Hepatocyte (in vitro differentiated cells): ENCODE measurements at regions not wholly inside any gene's neighbourhood (a gene's known extent, or its start where the extent isn't known, plus 50 kb on each side); places are given as distances from the start of the nearest gene placed in this dataset.

Experiments
- EZH2 ChIP-seq: fragments of 200-600 bp; sonication (generic); IDR thresholded peaks from 2 replicates; pipeline ENCODE4 v1.6.1; 2016; ENCODE audit warnings: antibody characterized with exemption, mild to moderate bottlenecking, borderline replicate concordance
- TF ChIP-seq, protein P1 (sequence below): fragments of 200-600 bp; sonication (generic); IDR thresholded peaks from 2 replicates; pipeline ENCODE4 v1.5.1; 2016; ENCODE audit warnings: antibody characterized with exemption, mild to moderate bottlenecking; ENCODE audit not compliant: poor library complexity

DNA sequence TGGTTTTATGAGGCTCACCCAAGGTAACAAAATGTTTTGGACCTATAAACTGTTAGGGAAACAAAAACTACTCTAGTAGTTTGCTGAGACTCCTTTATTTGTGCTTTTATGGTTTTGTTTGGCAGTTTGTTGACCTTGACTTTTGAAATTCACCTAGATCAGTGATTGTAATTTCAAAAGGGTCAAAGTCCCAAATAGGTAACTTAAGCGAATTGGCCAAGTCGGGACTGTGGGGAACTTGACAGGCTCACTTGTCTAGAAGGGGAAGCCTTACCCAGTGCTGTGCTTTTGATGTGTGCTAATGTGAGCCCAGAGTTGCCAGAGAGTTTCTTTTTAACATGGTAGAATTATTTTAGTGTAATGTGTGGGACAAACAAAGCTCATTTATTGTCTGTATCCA lies 87.2 kb upstream of the SGCD start:
- TF ChIP-seq, protein P1, sequence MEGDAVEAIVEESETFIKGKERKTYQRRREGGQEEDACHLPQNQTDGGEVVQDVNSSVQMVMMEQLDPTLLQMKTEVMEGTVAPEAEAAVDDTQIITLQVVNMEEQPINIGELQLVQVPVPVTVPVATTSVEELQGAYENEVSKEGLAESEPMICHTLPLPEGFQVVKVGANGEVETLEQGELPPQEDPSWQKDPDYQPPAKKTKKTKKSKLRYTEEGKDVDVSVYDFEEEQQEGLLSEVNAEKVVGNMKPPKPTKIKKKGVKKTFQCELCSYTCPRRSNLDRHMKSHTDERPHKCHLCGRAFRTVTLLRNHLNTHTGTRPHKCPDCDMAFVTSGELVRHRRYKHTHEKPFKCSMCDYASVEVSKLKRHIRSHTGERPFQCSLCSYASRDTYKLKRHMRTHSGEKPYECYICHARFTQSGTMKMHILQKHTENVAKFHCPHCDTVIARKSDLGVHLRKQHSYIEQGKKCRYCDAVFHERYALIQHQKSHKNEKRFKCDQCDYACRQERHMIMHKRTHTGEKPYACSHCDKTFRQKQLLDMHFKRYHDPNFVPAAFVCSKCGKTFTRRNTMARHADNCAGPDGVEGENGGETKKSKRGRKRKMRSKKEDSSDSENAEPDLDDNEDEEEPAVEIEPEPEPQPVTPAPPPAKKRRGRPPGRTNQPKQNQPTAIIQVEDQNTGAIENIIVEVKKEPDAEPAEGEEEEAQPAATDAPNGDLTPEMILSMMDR: no peak
- no peak for TF ChIP-seq EZH2
